Effector memory CD8-positive, alpha-beta T cell (primary cell): ENCODE measurements at regions not wholly inside any gene's neighbourhood (a gene's known extent, or its start where the extent isn't known, plus 50 kb on each side); places are given as distances from the start of the nearest gene placed in this dataset.

Source experiments
- ATAC-seq: fragments of 150-1000 bp; cut with Tn5 transposase; replicated peaks from 2 replicates; pipeline ENCODE4 v1.10.0; 2021; ENCODE audit warnings: mild to moderate bottlenecking, moderate library complexity
- DNase-seq, 3 experiments: peaks; one replicate each; pipeline ENCODE4 v3.0.0; 2021
- H3K27ac Mint-ChIP-seq, 2 donors: one replicate each; pipeline ENCODE4 v1.8.0; 2022; ENCODE audit warnings: mild to moderate bottlenecking in 2 of 2, mixed read lengths in 2 of 2, moderate library complexity in 2 of 2
- H3K27me3 Mint-ChIP-seq, 2 donors: one replicate each; pipeline ENCODE4 v1.8.0; 2022; ENCODE audit warnings: mixed read lengths in 2 of 2
- H3K36me3 Mint-ChIP-seq: one replicate; pipeline ENCODE4 v1.8.0; 2022; ENCODE audit warnings: mild to moderate bottlenecking, moderate library complexity, mixed read lengths; ENCODE audit not compliant: insufficient read depth
- H3K4me1 Mint-ChIP-seq, 2 donors: one replicate each; pipeline ENCODE4 v1.8.0; 2022; ENCODE audit warnings: low read depth in 2 of 2, mixed read lengths in 2 of 2
- H3K4me3 Mint-ChIP-seq, 2 donors: one replicate each; pipeline ENCODE4 v1.8.0; 2022; ENCODE audit warnings: mild to moderate bottlenecking in 2 of 2, mixed read lengths in 2 of 2, moderate library complexity in 2 of 2
- H3K9me3 Mint-ChIP-seq, 2 donors: one replicate each; pipeline ENCODE4 v1.8.0; 2022; ENCODE audit warnings: mixed read lengths in 2 of 2

- H3K27me3 Mint-ChIP-seq: no peaks in the 10 kb centered on the region
- no peaks in the 10 kb centered on the region for H3K4me1 Mint-ChIP-seq
- no peaks in the 10 kb centered on the region for H3K36me3 Mint-ChIP-seq
- peaks cover 5 to 11% of the 10 kb centered on the region in 2 donors for H3K9me3 Mint-ChIP-seq
- no peak for ATAC-seq
- DNase-seq: no peak
- H3K27ac Mint-ChIP-seq: no peak overlapping the region
- H3K4me3 Mint-ChIP-seq: no peak overlapping the region
These were observed 446.9 kb downstream of the GRXCR1 start for GRCh38 chr4:43339435-43339834.

- DNase-seq (no peak), ATAC-seq (no peak)
- Mint-ChIP-seq H3K9me3 (peaks cover 7 to 8% of the 10 kb centered on the region in 2 donors), H3K27ac (no peak overlapping the region), H3K4me3 (no peak overlapping the region), H3K36me3 (no peaks in the 10 kb centered on the region), H3K27me3 (no peaks in the 10 kb centered on the region), H3K4me1 (no peaks in the 10 kb centered on the region)
These were observed 449.2 kb downstream of the GRXCR1 start for GRCh38 chr4:43341741-43342140.

- Mint-ChIP-seq H3K4me3 (no peak overlapping the region), H3K27ac (no peak overlapping the region), H3K4me1 (no peaks in the 10 kb centered on the region), H3K27me3 (no peaks in the 10 kb centered on the region), H3K9me3 (peaks cover 7 to 11% of the 10 kb centered on the region in 2 donors), H3K36me3 (no peaks in the 10 kb centered on the region)
- no peak for ATAC-seq
- DNase-seq: no peak
These were observed 450.8 kb downstream of the GRXCR1 start for GRCh38 chr4:43343298-43343697.

- H3K36me3 Mint-ChIP-seq: no peaks in the 10 kb centered on the region
- H3K4me3 Mint-ChIP-seq: no peak overlapping the region
- no peak for DNase-seq
- no peak for ATAC-seq
- H3K4me1 Mint-ChIP-seq: no peaks in the 10 kb centered on the region
- H3K27ac Mint-ChIP-seq: no peak overlapping the region
- peaks cover 3 to 12% of the 10 kb centered on the region in 2 donors for H3K9me3 Mint-ChIP-seq
- H3K27me3 Mint-ChIP-seq: no peaks in the 10 kb centered on the region
These were observed 452.9 kb downstream of the GRXCR1 start for GRCh38 chr4:43345323-43345925.

GRCh38 chr4:43348591-43348990 is 456.1 kb downstream of the GRXCR1 start:
- Mint-ChIP-seq H3K4me1 (no peaks in the 10 kb centered on the region), H3K4me3 (no peak overlapping the region), H3K27me3 (no peaks in the 10 kb centered on the region), H3K36me3 (no peaks in the 10 kb centered on the region), H3K9me3 (peaks cover 3 to 17% of the 10 kb centered on the region in 2 donors), H3K27ac (no peak overlapping the region)
- ATAC-seq (no peak), DNase-seq (no peak)

- Mint-ChIP-seq H3K27me3 (no peaks in the 10 kb centered on the region), H3K27ac (no peak overlapping the region), H3K36me3 (no peaks in the 10 kb centered on the region), H3K4me3 (no peak overlapping the region), H3K9me3 (peaks cover 5 to 17% of the 10 kb centered on the region in 2 donors), H3K4me1 (no peaks in the 10 kb centered on the region)
- DNase-seq (no peak), ATAC-seq (no peak)
These were observed 459.7 kb downstream of the GRXCR1 start for GRCh38 chr4:43351970-43352806.

GRCh38 chr4:43352859-43353258 is 460.3 kb downstream of the GRXCR1 start:
- Mint-ChIP-seq H3K27ac (no peak overlapping the region), H3K36me3 (no peaks in the 10 kb centered on the region), H3K4me1 (no peaks in the 10 kb centered on the region), H3K27me3 (no peaks in the 10 kb centered on the region), H3K4me3 (no peak overlapping the region), H3K9me3 (peaks cover 5 to 15% of the 10 kb centered on the region in 2 donors)
- DNase-seq (no peak), ATAC-seq (no peak)

- no peak overlapping the region for H3K27ac Mint-ChIP-seq
- H3K4me1 Mint-ChIP-seq: no peaks in the 10 kb centered on the region
- no peak for ATAC-seq
- H3K9me3 Mint-ChIP-seq: peaks cover 5 to 12% of the 10 kb centered on the region in 2 donors
- no peaks in the 10 kb centered on the region for H3K27me3 Mint-ChIP-seq
- no peaks in the 10 kb centered on the region for H3K36me3 Mint-ChIP-seq
- H3K4me3 Mint-ChIP-seq: no peak overlapping the region
- no peak for DNase-seq
These were observed 461.0 kb downstream of the GRXCR1 start for GRCh38 chr4:43353552-43353951.

GRCh38 chr4:43356786-43357185 is 464.3 kb downstream of the GRXCR1 start:
- no peak for DNase-seq
- Mint-ChIP-seq H3K27ac (no peak overlapping the region), H3K4me1 (no peaks in the 10 kb centered on the region), H3K4me3 (no peak overlapping the region), H3K36me3 (no peaks in the 10 kb centered on the region), H3K9me3 (peaks cover 5% of the 10 kb centered on the region in 2 donors), H3K27me3 (no peaks in the 10 kb centered on the region)
- no peak for ATAC-seq

GRCh38 chr4:43357252-43357974 is 464.9 kb downstream of the GRXCR1 start:
- no peak overlapping the region for H3K27ac Mint-ChIP-seq
- no peak overlapping the region for H3K4me3 Mint-ChIP-seq
- no peaks in the 10 kb centered on the region for H3K27me3 Mint-ChIP-seq
- DNase-seq: no peak
- no peak for ATAC-seq
- no peaks in the 10 kb centered on the region for H3K36me3 Mint-ChIP-seq
- H3K4me1 Mint-ChIP-seq: no peaks in the 10 kb centered on the region
- H3K9me3 Mint-ChIP-seq: peaks cover 5% of the 10 kb centered on the region in 2 donors

- Mint-ChIP-seq H3K36me3 (no peaks in the 10 kb centered on the region), H3K9me3 (peaks cover 0 to 3% of the 10 kb centered on the region in 2 donors), H3K27ac (no peak overlapping the region), H3K27me3 (no peaks in the 10 kb centered on the region), H3K4me1 (no peaks in the 10 kb centered on the region), H3K4me3 (no peak overlapping the region)
- ATAC-seq: no peak
- DNase-seq: no peak
These were observed 467.8 kb downstream of the GRXCR1 start for GRCh38 chr4:43360296-43360695.

- Mint-ChIP-seq H3K27ac (no peak overlapping the region), H3K27me3 (no peaks in the 10 kb centered on the region), H3K4me3 (no peak overlapping the region), H3K36me3 (no peaks in the 10 kb centered on the region), H3K4me1 (no peaks in the 10 kb centered on the region), H3K9me3 (no peaks in the 10 kb centered on the region)
- DNase-seq (no peak), ATAC-seq (no peak)
These were observed 470.5 kb downstream of the GRXCR1 start for GRCh38 chr4:43362875-43363636.

GRCh38 chr4:43369036-43369594 is 476.6 kb downstream of the GRXCR1 start:
- DNase-seq (no peak), ATAC-seq (no peak)
- peaks cover 6 to 15% of the 10 kb centered on the region in 2 donors for H3K9me3 Mint-ChIP-seq
- H3K4me1 Mint-ChIP-seq: no peaks in the 10 kb centered on the region
- H3K36me3 Mint-ChIP-seq: no peaks in the 10 kb centered on the region
- H3K27me3 Mint-ChIP-seq: no peaks in the 10 kb centered on the region
- H3K27ac Mint-ChIP-seq: no peak overlapping the region
- H3K4me3 Mint-ChIP-seq: no peak overlapping the region
